Sigmoid colon (tissue), 4 donors: ENCODE measurements at regions not wholly inside any gene's neighbourhood (a gene's known extent, or its start where the extent isn't known, plus 50 kb on each side); places are given as distances from the start of the nearest gene placed in this dataset.

Experiments
- EP300 ChIP-seq, 4 donors: sonication (generic); formaldehyde crosslinking; IDR thresholded peaks; one replicate each; pipeline ENCODE4 v1.6.1; 2017; ENCODE audit warnings: antibody characterized with exemption in 4 of 4
- POLR2A ChIP-seq, 2 donors: fragments of 450-650 bp; IDR thresholded peaks; one replicate each; pipeline ENCODE4 v1.6.1; 2016; ENCODE audit warnings: antibody characterized with exemption in 2 of 2, mild to moderate bottlenecking in 2 of 2, moderate library complexity in 2 of 2
- POLR2AphosphoS5 ChIP-seq, 4 donors: sonication (generic); formaldehyde crosslinking; IDR thresholded peaks; one replicate each; pipeline ENCODE4 v1.6.1; 2017; ENCODE audit warnings: antibody characterized with exemption in 4 of 4
- TF ChIP-seq, protein P1 (sequence below), 4 experiments: fragments of 450-650 bp in 3 of 4; fragments of 200-600 bp in 1 of 4; IDR thresholded peaks; one replicate each; pipeline ENCODE4 v1.5.1; 2016 to 2019; ENCODE audit warnings: antibody characterized with exemption in 4 of 4, mild to moderate bottlenecking in 3 of 4, moderate library complexity in 2 of 4

DNA sequence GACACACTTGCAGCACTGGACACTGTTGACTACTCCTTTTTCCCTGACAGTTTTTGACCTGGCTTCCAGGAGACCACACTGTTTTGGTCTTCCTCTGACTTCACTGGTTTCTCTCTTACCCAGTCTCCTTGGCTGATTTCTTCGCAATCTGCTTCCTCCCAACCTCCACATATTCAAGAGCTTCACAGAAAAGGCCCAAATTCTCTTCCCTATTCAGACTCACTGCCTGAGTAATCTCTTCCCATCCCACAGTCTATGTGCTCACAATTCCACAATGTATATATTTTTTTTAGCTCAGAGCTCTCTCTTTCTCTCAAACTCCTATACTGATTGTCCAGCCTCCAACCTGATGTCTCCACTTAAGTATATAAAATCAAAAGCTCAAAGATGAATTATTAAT, 115.4 kb downstream of the SINHCAF start:
- TF ChIP-seq, protein P1, sequence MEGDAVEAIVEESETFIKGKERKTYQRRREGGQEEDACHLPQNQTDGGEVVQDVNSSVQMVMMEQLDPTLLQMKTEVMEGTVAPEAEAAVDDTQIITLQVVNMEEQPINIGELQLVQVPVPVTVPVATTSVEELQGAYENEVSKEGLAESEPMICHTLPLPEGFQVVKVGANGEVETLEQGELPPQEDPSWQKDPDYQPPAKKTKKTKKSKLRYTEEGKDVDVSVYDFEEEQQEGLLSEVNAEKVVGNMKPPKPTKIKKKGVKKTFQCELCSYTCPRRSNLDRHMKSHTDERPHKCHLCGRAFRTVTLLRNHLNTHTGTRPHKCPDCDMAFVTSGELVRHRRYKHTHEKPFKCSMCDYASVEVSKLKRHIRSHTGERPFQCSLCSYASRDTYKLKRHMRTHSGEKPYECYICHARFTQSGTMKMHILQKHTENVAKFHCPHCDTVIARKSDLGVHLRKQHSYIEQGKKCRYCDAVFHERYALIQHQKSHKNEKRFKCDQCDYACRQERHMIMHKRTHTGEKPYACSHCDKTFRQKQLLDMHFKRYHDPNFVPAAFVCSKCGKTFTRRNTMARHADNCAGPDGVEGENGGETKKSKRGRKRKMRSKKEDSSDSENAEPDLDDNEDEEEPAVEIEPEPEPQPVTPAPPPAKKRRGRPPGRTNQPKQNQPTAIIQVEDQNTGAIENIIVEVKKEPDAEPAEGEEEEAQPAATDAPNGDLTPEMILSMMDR (IDR thresholded peaks at IDR 0.05): no peak
- no peak for TF ChIP-seq POLR2A (IDR thresholded peaks at IDR 0.05)
- no peak for TF ChIP-seq POLR2AphosphoS5 (IDR thresholded peaks at IDR 0.05)
- no peak for TF ChIP-seq EP300 (IDR thresholded peaks at IDR 0.05)
